ENCODE measurements at regions not wholly inside any gene's neighbourhood (a gene's known extent, or its start where the extent isn't known, plus 50 kb on each side); places are given as distances from the start of the nearest gene placed in this dataset.

DNA sequence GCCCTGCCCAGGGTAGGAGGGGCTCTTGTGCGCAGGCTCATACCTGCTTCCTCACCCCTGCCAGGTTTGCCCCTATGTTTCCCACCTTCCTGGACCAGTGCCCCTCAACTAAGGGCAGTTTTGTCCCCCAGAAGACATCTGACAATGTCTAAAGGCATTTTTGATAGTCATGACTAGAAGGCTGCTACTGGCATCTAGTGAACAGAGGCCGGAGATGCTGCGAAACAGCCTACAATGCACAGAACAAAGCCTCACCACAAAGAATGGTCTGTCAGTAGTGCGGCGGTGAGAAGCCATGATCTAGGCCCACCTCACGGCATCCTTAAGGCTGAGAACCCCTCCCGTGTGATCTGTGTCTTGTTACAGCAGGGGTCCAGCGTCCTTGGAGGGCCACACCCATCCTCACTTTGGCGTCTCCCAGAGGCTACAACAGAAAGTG lies 96.0 kb downstream of the TMEM17 start:
- no peak overlapping the region for H3K4me2 ChIP-seq (ENCODE audit: low read depth, low read length)
- DNase-seq (no peak), ATAC-seq (ENCODE audit: low read depth) (no peak)
- no peak overlapping the region for H3K4me3 ChIP-seq (ENCODE audit: insufficient read depth, low read depth, low read length)
- no peak; the same call in 1 of the 2 replicates for TF ChIP-seq RAD21 (IDR thresholded peaks at IDR 0.05; ENCODE audit: low read length)
- TF ChIP-seq RFX5 (IDR thresholded peaks at IDR 0.05; ENCODE audit: low read depth, low read length) = no peak
- TF ChIP-seq CEBPB (IDR thresholded peaks at IDR 0.05; ENCODE audit: low read depth, low read length) = no peak
- TF ChIP-seq MAFK (IDR thresholded peaks at IDR 0.05; ENCODE audit: low read depth, low read length) = no peak
- TF ChIP-seq, protein P1, sequence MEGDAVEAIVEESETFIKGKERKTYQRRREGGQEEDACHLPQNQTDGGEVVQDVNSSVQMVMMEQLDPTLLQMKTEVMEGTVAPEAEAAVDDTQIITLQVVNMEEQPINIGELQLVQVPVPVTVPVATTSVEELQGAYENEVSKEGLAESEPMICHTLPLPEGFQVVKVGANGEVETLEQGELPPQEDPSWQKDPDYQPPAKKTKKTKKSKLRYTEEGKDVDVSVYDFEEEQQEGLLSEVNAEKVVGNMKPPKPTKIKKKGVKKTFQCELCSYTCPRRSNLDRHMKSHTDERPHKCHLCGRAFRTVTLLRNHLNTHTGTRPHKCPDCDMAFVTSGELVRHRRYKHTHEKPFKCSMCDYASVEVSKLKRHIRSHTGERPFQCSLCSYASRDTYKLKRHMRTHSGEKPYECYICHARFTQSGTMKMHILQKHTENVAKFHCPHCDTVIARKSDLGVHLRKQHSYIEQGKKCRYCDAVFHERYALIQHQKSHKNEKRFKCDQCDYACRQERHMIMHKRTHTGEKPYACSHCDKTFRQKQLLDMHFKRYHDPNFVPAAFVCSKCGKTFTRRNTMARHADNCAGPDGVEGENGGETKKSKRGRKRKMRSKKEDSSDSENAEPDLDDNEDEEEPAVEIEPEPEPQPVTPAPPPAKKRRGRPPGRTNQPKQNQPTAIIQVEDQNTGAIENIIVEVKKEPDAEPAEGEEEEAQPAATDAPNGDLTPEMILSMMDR (conservative IDR thresholded peaks at IDR 0.05; ENCODE audit: low read depth, low read length) = no peak
- TF ChIP-seq MAZ (IDR thresholded peaks at IDR 0.05; ENCODE audit: borderline replicate concordance, low read depth, low read length) = no peak
- BruUV-seq (replicated peaks) = no TSS peak
- H2BK15ac ChIP-seq (ENCODE audit: low read depth, low read length) = no peak overlapping the region
- no peaks in the 10 kb centered on the region for H3K36me3 ChIP-seq (ENCODE audit: control insufficient read depth, insufficient read depth, low read length)
- H3K23ac ChIP-seq (ENCODE audit: low read depth, low read length) = no peak overlapping the region
- H4K20me1 ChIP-seq (ENCODE audit: insufficient read depth, low read length) = no peaks in the 10 kb centered on the region
- no peak overlapping the region for H2AK5ac ChIP-seq (ENCODE audit: low read depth, low read length)
- peaks cover 6% of the 10 kb centered on the region for H3K27me3 ChIP-seq (ENCODE audit: control insufficient read depth, insufficient read depth, low read length)
- CTCF ChIA-PET = interaction anchor here (1.0 kb wide), 1 partner anchor 482 kb away, joined by 3 read pairs; no protein-coding TSS in a partner anchor
- dilution Hi-C loops (cut with HindIII; ENCODE audit: low sequenced_read_pairs, unreplicated experiment) = no loop called here
- H2AFZ ChIP-seq (replicated peaks; ENCODE audit: low read length, poor library complexity) = no peak overlapping the region
- H3K27ac ChIP-seq (ENCODE audit: insufficient read depth, low read length) = no peak overlapping the region
- peaks cover 2% of the 10 kb centered on the region; the same call in 1 of the 2 replicates for H3K4me1 ChIP-seq (ENCODE audit: control insufficient read depth, insufficient read depth, low read length)
- H2AK9ac ChIP-seq (replicated peaks; ENCODE audit: low read depth, low read length, poor library complexity) = peak overlapping the region; percentile 53
- WGBS, 2 experiments (ENCODE audit: extremely low coverage in 2 of 2, insufficient read length in 1 of 2) = 100% methylated on average over 3 of the region's 9 CpGs; no CpG with 5 or more reads in 1 of the 2 experiments
- POLR2A ChIA-PET (ENCODE audit: unreplicated experiment) = no interaction called here
- no peak overlapping the region for H3K14ac ChIP-seq (replicated peaks; ENCODE audit: low read depth, low read length)
- no peak overlapping the region for H2BK5ac ChIP-seq (ENCODE audit: low read depth, low read length, poor library complexity, severe bottlenecking)
- H4K8ac ChIP-seq (ENCODE audit: low read depth in 2 of 2, low read length in 2 of 2) = no peak overlapping the region
- H3K9ac ChIP-seq (ENCODE audit: low read depth, low read length) = no peak overlapping the region
- no peak overlapping the region for H3K56ac ChIP-seq (ENCODE audit: extremely low read depth, insufficient read depth, low read length)
- H4K5ac ChIP-seq (ENCODE audit: low read depth, low read length) = no peak overlapping the region
- intact Hi-C loops (cut with micrococcal nuclease) = loop anchor here (2.0 kb wide), 1 partner anchor 259 kb away; no protein-coding TSS in a partner anchor
- no peak overlapping the region for H2BK120ac ChIP-seq (ENCODE audit: low read depth, low read length)
- H3K18ac ChIP-seq (ENCODE audit: low read depth, low read length) = no peak overlapping the region
- no peaks in the 10 kb centered on the region for H3K9me1 ChIP-seq (ENCODE audit: insufficient read depth, low read length)
- in situ Hi-C loops (cut with MboI; ENCODE audit: low sequenced_read_pairs) = loop anchor here (5.0 kb wide), 2 partner anchors 408 to 493 kb away; no protein-coding TSS in a partner anchor
- H2BK20ac ChIP-seq (ENCODE audit: low read depth, low read length) = no peak overlapping the region
- no peaks in the 10 kb centered on the region for H3K79me1 ChIP-seq (ENCODE audit: low read depth in 1 of 2, low read length in 2 of 2)
- no peak overlapping the region for H4K91ac ChIP-seq (ENCODE audit: insufficient read depth, low read depth, low read length)
- H3K4ac ChIP-seq (ENCODE audit: low read depth, low read length) = no peak overlapping the region
- H3K9me3 ChIP-seq (ENCODE audit: control insufficient read depth, insufficient read depth, low read length) = no peaks in the 10 kb centered on the region

Measured in IMR-90 (cell line).